GM11168 (cell line): ENCODE measurements at regions not wholly inside any gene's neighbourhood (a gene's known extent, or its start where the extent isn't known, plus 50 kb on each side); places are given as distances from the start of the nearest gene placed in this dataset.
"Not testable (repeated sequence)": the region's sequence is repeated elsewhere in the genome, so short reads cannot be mapped to it uniquely, and the experiment has no call there.

Experiments
- in situ Hi-C: fragments of 300-500 bp; cut with MboI; formaldehyde crosslinking; loops from one replicate; pipeline ENCODE4 v1.12.0; 2022; ENCODE audit warnings: low sequenced_read_pairs; ENCODE audit not compliant: unreplicated experiment

DNA sequence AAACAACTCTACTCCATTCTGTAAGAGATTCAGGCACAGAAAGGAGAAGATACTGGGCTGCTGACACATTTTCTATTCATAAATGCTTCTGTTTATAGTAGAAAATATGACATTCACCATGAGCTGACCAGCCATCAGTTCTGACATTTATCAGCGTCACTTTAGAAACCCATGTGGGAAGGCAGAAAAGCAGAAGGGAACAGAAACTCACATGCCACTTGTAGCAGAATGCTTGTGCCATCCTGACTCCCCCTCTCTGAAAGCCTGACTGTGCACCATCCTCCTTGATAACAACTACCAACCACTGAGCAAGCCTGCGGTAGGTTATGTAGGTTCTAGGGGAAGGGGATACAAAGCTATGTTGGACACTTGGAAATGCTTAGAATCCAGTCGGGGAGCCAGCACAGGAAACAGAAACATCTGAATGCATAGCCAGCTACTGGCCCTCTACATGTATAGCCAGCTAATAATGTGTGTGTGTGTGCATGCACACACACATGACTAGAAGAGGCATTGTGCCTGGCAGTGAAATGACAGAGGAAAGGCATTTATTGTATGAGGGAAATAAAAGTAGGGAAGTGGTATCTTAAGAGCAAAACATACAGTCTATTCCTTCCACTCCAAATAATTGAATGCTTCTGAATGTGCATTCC, 104.3 kb downstream of the SPDYE17 start:
- in situ Hi-C loops = not testable (repeated sequence)

DNA sequence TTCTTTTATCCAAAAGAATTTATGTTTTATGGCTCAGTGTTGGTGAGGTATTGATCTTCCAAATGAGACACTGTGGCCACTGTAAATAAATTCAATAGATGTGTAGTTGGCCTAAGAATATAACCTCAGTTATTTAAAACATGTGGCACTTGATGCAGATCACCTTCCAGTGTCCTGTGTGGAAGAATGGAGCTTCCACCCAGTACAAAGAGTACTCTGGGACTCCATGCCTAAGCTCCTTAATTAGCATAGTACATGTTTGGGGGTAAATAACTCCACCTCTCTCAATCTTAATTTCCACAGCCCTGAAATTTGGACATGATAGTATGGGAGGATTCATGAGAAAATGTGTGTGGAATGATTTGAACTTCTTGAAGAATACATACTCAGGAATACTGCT, 105.7 kb downstream of the SPDYE17 start:
- in situ Hi-C loops = not testable (repeated sequence)

DNA sequence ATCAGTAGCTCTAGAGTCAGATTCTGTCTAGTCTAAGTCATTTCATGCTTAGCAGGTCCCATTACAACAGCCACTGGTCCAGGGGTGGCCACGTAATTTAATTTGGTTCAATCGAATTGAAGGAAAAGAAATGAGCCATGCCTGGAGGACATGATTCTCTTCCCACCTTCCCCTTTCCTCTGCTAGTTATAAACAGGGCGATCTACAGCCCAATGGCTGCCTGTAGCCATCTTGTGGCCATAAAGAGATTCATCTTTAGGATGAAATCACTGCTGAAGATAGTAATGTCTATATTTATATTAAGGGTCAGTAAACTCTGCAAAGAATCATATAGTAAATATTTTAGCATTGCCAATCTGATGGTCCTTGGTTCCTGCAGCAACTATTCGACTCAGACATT, 107.4 kb downstream of the SPDYE17 start:
- in situ Hi-C loops = not testable (repeated sequence)

DNA sequence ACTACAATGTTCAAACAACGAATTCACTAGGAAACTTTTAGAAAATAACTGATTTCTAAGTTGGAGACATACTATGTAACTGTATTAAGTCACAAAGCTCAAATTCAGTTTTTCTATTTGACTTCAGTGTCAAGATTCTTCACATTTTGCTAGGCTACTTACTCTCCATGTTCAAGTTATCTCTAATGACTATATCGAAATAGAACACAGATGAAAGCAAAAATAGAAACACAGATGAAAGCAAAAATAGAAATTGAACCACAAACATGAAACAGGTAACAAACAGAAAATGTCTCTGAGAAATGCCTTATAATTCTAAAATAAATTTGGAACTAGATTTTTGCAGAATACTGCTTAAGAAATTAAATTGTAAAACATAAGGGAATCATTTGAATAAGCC, 113.5 kb downstream of the SPDYE17 start:
- in situ Hi-C loops = not testable (repeated sequence)

DNA sequence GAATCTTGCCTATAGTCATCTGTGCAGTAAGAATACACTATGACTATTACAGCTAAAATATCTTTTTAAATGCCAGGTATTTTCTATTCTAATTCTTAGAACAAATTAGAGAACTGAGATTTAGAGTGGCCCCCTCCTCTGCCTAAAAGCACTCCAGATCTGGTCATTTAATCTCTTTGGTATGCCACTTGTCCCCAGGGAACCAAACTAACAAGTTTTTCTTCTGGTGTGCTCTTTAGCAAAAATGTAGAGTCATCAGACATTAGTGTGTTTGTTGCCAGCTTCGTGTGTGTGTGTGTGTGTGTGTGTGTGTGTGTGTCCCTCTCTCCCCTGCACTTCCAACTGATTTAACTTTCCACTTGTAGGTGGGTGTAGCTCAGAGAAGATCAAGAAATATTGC, 117.8 kb downstream of the SPDYE17 start:
- in situ Hi-C loops = not testable (repeated sequence)

DNA sequence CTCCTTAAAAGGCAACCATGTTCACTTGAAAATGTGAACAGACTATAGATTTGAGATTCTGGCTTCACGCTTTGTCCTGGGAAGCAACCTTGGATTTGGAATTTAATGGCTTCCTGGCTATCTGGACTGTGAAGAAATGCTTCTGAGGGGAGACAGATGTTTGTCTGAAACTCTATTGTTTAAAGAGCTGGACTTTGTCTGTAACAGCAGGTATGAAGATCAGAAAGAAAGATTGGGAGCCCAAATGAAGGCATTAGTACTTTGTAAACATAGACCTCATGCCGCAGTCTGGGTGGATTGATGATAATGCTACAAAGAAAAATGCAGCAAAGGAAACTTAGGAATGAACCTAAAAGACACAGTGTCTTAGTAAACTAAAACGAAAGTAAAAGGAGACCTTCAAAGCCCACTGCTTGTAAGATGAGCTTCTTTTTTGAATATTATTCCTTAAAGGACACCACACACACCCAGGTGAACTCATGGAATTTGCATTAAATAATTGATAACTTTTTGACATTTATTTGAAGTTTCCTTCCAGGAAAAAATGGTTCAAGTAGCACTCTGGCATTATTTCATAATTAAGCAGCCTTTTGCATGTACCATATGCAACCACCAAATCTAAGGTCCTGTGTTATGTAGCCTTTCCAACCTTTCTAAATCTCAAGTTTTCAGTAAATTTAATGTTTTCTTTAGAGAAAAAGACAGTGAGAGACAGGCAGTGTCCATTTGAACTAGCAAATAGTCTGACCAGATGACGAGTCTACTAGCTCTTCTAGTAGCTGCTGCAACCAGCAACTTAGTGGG, 119.9 kb downstream of the SPDYE17 start:
- in situ Hi-C loops = not testable (repeated sequence)

DNA sequence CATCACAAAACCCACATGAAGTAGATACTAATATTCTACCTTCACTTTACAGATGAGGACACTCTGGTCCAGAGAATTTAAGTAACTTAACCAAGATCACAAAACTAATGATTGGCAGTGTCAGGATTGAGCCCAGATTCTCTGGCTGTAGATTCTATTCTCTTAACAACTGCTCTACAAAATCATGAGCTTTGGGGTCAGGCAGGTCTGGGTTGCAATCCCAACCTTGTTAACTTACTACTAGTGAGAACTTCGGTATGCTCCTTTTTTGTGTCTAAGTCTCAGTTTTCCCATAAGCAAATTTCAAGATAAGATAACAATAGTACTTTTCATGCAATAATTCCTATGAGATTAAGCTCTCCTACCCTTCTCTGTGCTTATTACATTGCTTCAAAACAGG, 127.5 kb downstream of the SPDYE17 start:
- in situ Hi-C loops = not testable (repeated sequence)

DNA sequence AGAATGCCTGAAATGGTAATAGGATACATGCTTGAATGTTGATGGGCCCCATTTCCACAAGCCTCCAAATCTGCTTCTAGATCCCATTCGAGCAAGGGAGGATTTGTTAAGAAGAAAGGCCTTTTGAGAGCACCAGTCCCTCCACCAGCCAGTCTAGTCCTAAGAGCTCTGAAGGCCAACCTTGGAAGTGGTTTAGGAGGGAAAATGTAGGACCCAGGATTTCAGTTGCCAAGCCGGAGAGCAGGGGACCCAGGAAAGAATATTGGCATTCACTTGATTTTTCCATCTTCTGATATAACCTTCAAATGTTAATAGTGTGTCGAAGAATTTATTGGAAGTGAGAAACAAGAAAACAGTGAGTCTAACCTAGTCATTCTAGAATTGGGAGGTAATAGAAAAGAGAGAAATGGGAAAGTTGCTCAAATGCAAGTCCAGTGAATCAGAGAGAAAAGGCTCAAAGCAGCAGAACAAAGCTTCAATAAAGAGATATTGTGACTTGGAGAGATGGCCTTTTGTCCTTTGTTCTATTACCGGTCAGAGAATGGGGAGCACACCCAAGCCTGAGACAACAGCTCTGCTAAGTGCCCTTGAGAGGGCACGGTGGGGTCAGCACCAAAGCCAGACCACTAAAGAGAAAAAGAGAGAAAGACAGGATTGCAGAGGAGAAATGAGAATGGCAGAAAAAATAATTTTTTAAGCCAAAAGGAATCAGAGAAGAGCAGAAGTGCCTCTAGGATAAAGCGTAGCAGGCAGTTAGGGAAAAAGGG, 130.0 kb downstream of the SPDYE17 start:
- in situ Hi-C loops = not testable (repeated sequence)

DNA sequence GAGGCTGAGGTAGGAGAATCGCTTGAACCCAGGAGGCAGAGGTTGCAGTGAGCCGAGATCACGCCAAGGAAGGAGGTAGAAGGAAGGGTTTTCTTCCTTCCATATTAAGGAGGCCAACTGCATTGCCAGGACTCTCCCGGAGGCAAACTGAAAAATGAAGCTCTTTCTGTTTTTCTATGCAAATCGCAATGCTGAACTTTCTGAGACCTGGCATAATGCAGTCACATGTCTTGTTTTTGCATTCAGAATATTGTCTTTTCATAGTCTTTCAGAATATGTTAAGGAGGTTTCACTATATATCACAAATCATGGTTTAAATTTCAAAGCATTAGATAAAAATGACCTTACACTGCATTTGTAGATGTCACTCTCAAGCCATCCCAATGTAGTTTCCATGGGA, 133.4 kb downstream of the SPDYE17 start:
- in situ Hi-C loops = not testable (repeated sequence)

DNA sequence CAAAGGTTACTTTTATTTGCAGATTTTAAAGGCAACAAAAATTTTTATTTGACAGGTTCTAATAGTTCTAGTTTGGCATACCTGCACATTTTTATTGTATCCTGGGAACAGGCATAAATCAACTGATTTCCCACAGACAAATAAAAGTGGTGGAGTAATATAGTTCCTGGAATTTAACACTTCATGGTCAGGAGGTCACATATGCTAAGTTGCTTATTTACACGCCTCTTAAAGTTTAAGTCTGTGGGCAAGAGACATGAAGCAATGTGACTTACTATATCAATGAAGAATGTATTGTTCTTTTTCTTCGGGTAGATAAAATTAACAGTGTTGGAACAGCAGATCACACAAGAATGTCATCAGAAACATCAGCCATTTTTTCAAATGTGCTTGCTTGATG, 135.2 kb downstream of the SPDYE17 start:
- in situ Hi-C loops = not testable (repeated sequence)

DNA sequence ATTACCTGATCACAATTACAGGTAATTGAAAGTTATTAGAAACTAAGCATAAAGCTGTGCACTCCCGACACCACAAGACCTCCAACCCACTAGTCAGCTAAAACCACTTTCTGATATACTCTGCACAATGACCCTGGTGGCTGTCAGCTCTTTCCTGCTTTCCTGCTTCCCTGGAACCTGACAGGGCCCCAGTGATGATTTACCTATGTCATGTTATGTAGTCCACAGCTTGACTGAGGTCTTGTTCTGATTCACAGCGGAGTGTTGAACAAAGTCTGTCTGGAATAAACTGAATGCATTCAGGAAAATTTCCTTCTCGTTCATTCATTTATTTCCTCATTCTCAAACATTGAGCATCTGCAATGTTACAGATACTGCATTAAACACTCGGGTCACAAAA, 136.5 kb downstream of the SPDYE17 start:
- in situ Hi-C loops = not testable (repeated sequence)

DNA sequence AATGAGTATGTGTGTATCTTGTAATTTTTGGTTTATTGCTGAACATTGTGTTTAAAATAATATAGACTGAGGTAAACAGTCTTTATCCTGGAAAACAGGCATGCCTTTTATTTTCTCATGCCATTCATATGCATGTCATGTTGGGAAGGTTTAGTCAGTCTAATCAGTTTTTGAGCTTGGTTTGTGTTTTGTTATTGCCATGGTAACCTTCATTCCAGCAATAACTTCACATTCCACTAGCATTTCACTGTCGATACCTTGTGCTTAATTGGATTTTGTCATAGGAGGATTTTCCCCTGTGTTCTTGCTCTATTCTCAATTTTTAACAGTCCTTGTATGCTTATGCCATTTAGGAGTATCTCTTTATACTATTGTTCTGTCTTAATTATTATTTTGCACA, 140.4 kb downstream of the SPDYE17 start:
- in situ Hi-C loops = not testable (repeated sequence)

DNA sequence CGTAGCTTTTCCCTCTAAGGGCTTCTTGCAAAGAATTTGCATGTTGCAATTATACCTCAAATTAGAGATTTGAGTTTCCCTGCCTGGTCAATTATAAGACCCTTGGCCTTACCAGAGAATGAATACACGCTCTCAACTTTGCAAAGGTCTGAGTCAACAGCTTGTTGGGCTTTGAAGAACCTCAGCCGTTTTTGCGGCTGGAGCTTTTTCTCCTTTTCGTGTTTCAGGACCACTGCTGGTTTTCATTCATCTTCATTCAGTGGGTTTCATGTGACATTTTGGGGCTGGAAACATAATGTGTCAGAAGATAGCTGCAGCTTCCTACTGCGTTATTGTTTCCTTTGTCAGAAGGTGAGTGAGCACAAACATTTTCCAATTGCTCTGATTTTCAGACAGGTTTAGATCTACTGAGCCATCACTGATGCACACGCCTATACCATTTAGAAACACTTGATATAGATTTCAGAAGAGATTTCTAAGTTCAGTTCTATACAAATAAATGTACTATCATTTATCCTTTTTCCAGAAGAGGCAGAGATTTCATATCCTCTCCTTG, 152.3 kb downstream of the SPDYE17 start:
- in situ Hi-C loops = not testable (repeated sequence)

DNA sequence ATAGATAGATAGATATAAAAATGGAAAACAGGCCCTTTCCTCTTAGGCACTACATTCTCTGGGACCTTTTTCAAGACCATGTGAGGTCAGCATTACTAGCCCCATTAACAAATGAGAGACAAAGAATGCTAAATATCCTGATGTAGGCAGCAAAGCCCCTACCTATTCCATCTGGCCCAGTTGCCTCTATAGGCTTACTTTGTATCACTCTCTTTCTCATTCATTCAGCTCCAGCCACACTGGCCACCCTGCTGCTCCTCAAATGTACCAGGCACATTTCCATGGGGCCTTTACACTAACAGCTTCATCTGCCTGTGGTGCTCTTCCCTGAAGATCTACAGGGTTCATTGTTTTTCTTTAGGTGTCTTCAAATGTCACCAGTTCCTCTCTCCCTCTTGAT, 156.4 kb downstream of the SPDYE17 start:
- in situ Hi-C loops = not testable (repeated sequence)

DNA sequence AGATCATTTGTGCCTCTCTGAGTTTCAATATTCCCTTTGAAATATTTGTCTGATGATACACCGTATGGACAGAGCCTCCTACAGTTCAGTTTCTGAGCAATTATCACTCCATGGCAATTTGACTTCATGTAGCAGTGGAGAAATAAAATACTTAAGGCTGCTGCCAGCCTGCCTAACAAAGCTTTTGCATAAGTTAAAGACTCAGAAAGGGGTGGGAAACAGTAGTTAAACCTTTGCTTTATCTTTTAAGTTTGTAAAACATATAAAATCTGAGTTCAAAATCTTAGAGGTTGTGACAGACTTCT, 161.7 kb downstream of the SPDYE17 start:
- in situ Hi-C loops = not testable (repeated sequence)

DNA sequence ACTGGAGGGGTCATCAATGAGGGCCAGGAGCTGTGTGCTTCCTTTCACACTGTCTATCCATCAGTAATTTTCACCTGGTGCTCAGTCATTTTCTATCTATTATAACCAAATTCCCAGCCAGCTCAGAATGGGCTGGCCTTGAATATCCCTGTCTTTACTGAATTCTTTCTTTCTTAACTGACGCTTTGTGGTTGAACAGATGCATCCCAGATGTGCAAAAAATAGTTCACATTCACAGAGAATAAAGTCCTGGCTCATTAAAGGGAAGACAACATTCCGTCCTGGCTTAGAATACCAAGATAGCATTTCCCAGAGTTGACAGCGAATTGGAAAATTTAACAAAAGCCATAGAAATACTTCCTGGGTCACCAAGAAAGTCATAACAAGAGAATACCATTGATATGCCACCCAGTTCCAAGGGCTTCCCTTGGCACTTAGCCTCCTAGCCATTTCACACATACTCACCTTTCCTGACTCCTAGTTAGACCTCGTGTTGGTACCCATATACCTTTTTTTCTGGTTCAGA, 164.7 kb downstream of the SPDYE17 start:
- in situ Hi-C loops = not testable (repeated sequence)

DNA sequence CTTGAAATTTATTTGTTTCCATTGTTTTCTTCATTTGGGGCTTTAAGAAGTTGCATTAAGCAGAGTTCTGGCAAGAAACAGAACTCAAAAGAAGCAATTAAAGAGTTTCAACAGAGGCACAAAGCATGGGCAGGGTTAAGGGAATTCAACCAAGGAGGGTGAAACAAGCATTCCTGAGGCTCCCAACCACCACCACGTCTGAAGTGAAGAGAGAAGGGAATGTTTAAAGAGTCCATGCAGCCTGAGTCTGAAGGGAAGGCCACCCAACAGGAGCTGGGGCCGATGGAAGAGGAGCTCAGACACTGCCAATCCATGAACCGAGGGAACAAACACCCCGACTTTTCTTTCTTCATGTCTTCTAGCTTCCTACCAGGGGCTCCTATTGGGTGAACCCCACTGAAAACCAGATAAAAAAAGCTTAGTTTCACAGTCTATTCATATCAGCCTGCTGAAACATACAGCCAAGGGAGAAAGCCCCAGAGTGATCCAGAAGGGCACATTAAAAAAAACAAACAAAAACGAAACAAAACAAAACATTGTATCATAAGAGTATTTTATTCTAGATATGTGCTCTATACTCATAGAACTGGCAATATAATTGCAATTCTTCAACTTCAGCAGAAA, 168.9 kb downstream of the SPDYE17 start:
- in situ Hi-C loops = not testable (repeated sequence)

DNA sequence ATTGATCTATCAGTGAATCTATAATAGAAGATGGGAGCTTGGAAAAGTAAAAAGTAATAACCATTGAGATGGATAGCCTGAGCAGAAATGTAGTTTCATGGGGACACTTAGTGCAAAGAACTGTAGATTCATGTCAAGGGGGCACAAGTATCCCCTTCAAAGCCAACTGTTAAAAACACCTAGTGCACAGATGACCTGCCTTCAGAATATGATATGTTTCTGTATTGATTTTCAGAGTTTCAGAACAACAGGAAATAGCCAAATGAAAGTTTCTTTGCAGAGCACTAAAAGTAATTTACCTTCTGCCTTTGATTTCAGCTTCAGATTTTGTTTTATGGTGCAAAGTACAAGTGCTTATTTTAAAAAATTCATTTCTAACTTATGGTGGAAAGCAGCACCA, 169.9 kb downstream of the SPDYE17 start:
- in situ Hi-C loops = not testable (repeated sequence)

DNA sequence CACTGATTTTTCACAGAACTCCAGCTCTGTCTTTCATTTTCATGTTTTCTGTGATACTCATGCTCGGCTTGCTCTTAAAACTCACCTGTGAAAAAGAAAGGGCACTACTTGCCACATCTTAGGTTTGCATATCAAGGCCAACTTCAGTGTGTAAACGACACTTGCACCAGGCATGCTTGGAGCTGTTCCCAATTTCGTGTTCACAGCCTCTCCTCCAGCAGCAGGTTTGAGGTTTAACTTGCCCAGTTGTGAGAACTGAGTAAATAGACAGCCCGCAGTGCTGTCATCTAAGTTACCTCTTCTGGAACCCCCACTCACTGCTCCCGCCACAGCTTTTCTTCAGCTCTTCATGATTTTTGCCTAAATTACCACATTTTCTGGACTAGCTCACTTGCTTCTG, 172.2 kb downstream of the SPDYE17 start:
- in situ Hi-C loops = not testable (repeated sequence)

DNA sequence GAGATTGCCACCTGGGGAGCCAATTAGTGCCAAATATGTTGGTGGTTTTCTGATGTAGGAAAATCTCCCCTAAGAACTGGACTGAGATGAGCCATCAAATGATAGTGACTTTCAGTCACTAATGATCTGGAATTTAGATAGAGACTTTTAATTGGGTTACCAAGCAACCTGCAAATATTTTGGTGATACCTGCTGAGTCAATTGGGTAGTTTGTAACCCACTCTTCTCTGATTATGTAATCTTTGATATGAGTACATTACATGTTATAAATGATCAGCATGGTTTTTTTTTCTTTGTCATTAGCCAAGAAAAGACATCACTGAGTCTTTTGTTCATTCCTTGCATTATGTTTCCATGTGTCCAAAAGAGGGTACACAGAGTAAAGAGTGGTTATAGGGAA, 177.5 kb downstream of the SPDYE17 start:
- in situ Hi-C loops = not testable (repeated sequence)
